Suprapubic skin (tissue), 4 donors: ENCODE measurements at regions not wholly inside any gene's neighbourhood (a gene's known extent, or its start where the extent isn't known, plus 50 kb on each side); places are given as distances from the start of the nearest gene placed in this dataset.

Experiments used
- DNase-seq, 2 donors: peaks; one replicate each; pipeline ENCODE4 v3.0.0-alpha.2; 2019; ENCODE audit warnings: low spot score in 2 of 2
- H3K27ac ChIP-seq: fragments of 200-600 bp; sonication (generic); one replicate; pipeline ENCODE4 v1.5.1; 2019
- H3K27me3 ChIP-seq: fragments of 200-600 bp; sonication (generic); one replicate; pipeline ENCODE4 v1.5.1; 2019
- H3K36me3 ChIP-seq: fragments of 200-600 bp; sonication (generic); one replicate; pipeline ENCODE4 v1.5.1; 2019
- H3K4me1 ChIP-seq: fragments of 200-600 bp; sonication (generic); one replicate; pipeline ENCODE4 v1.5.1; 2019
- H3K4me3 ChIP-seq: fragments of 200-600 bp; sonication (generic); one replicate; pipeline ENCODE4 v1.5.1; 2019; ENCODE audit warnings: mild to moderate bottlenecking
- H3K9me3 ChIP-seq: fragments of 200-600 bp; sonication (generic); one replicate; pipeline ENCODE4 v1.5.1; 2019
- CTCF ChIP-seq, 2 donors: fragments of 200-600 bp in 1 of 2; fragments of 450-650 bp in 1 of 2; sonication (generic) in 1 of 2; IDR thresholded peaks; one replicate each; pipeline ENCODE4 v1.5.1; 2016 to 2019; ENCODE audit warnings: antibody characterized with exemption in 2 of 2, mild to moderate bottlenecking in 1 of 2, moderate library complexity in 1 of 2
- EP300 ChIP-seq: sonication (generic); formaldehyde crosslinking; IDR thresholded peaks from one replicate; pipeline ENCODE4 v1.6.1; 2017; ENCODE audit warnings: antibody characterized with exemption
- POLR2A ChIP-seq, 2 donors: fragments of 450-650 bp; IDR thresholded peaks; one replicate each; pipeline ENCODE4 v1.6.1; 2017; ENCODE audit warnings: antibody characterized with exemption in 2 of 2, mild to moderate bottlenecking in 2 of 2, moderate library complexity in 2 of 2
- POLR2AphosphoS5 ChIP-seq, 3 donors: sonication (generic); formaldehyde crosslinking; IDR thresholded peaks; one replicate each; pipeline ENCODE4 v1.6.1; 2017; ENCODE audit warnings: antibody characterized with exemption in 3 of 3
- WGBS: methylation state at CpG from one replicate; pipeline ENCODE4 v1.1.5; 2018; 5-methylcytosine and 5-hydroxymethylcytosine counted together

GRCh38 chr6:112620812-112621569 lies 273.9 kb downstream of the RFPL4B start:
- H3K9me3 ChIP-seq = no peaks in the 10 kb centered on the region
- no peaks in the 10 kb centered on the region for H3K36me3 ChIP-seq
- no peaks in the 10 kb centered on the region for H3K27me3 ChIP-seq
- 59% methylated on average over 3 of the region's 3 CpGs for WGBS
- TF ChIP-seq EP300 = no peak
- no peak for TF ChIP-seq POLR2A (IDR thresholded peaks at IDR 0.05)
- TF ChIP-seq CTCF (IDR thresholded peaks at IDR 0.05) = no peak
- TF ChIP-seq POLR2AphosphoS5 (IDR thresholded peaks at IDR 0.05) = no peak
- H3K27ac ChIP-seq = no peak overlapping the region
- DNase-seq = no peak
- H3K4me1 ChIP-seq = no peaks in the 10 kb centered on the region
- H3K4me3 ChIP-seq = no peak overlapping the region

GRCh38 chr6:112622036-112622435 lies 274.9 kb downstream of the RFPL4B start:
- no peaks in the 10 kb centered on the region for H3K9me3 ChIP-seq
- H3K27me3 ChIP-seq = no peaks in the 10 kb centered on the region
- no peak overlapping the region for H3K4me3 ChIP-seq
- no peak overlapping the region for H3K27ac ChIP-seq
- no peak for TF ChIP-seq CTCF (IDR thresholded peaks at IDR 0.05)
- no peak for TF ChIP-seq POLR2AphosphoS5 (IDR thresholded peaks at IDR 0.05)
- TF ChIP-seq POLR2A (IDR thresholded peaks at IDR 0.05) = no peak
- no peak for TF ChIP-seq EP300
- no peaks in the 10 kb centered on the region for H3K4me1 ChIP-seq
- no peak for DNase-seq
- no peaks in the 10 kb centered on the region for H3K36me3 ChIP-seq

GRCh38 chr6:112626468-112627082 lies 279.4 kb downstream of the RFPL4B start:
- H3K4me3 ChIP-seq = no peak overlapping the region
- H3K36me3 ChIP-seq = no peaks in the 10 kb centered on the region
- no peaks in the 10 kb centered on the region for H3K9me3 ChIP-seq
- H3K27ac ChIP-seq = no peak overlapping the region
- H3K27me3 ChIP-seq = no peaks in the 10 kb centered on the region
- TF ChIP-seq EP300 (no peak), POLR2A (IDR thresholded peaks at IDR 0.05) (no peak), POLR2AphosphoS5 (IDR thresholded peaks at IDR 0.05) (no peak), CTCF (IDR thresholded peaks at IDR 0.05) (no peak)
- 91% methylated on average over 6 of the region's 6 CpGs for WGBS
- no peaks in the 10 kb centered on the region for H3K4me1 ChIP-seq
- no peak for DNase-seq

GRCh38 chr6:112634376-112634775 lies 287.2 kb downstream of the RFPL4B start:
- Histone ChIP-seq H3K9me3 (no peaks in the 10 kb centered on the region), H3K36me3 (no peaks in the 10 kb centered on the region), H3K4me1 (no peaks in the 10 kb centered on the region), H3K4me3 (no peak overlapping the region), H3K27ac (no peak overlapping the region), H3K27me3 (no peaks in the 10 kb centered on the region)
- TF ChIP-seq POLR2AphosphoS5 (IDR thresholded peaks at IDR 0.05) (no peak), EP300 (no peak), POLR2A (IDR thresholded peaks at IDR 0.05) (no peak), CTCF (IDR thresholded peaks at IDR 0.05) (no peak)
- no peak for DNase-seq
- WGBS = 69% methylated on average over 1 of the region's 1 CpG

- H3K36me3 ChIP-seq = no peaks in the 10 kb centered on the region
- H3K9me3 ChIP-seq = no peaks in the 10 kb centered on the region
- TF ChIP-seq POLR2A (IDR thresholded peaks at IDR 0.05) (no peak), EP300 (no peak), POLR2AphosphoS5 (IDR thresholded peaks at IDR 0.05) (no peak), CTCF (IDR thresholded peaks at IDR 0.05) (no peak)
- H3K4me1 ChIP-seq = no peaks in the 10 kb centered on the region
- H3K27ac ChIP-seq = no peak overlapping the region
- H3K27me3 ChIP-seq = no peaks in the 10 kb centered on the region
- no peak for DNase-seq
- 77% methylated on average over 3 of the region's 3 CpGs for WGBS
- H3K4me3 ChIP-seq = no peak overlapping the region
Observed at GRCh38 chr6:112636650-112637262, 289.6 kb downstream of the RFPL4B start.
